Glutamatergic neuron (in vitro differentiated cells): ENCODE measurements at regions not wholly inside any gene's neighbourhood (a gene's known extent, or its start where the extent isn't known, plus 50 kb on each side); places are given as distances from the start of the nearest gene placed in this dataset.

ENCODE experiments used
- DNase-seq: peaks from one replicate; pipeline ENCODE4 v3.0.0; 2022
- H3K27ac Mint-ChIP-seq: one replicate; pipeline ENCODE4 v1.8.0; 2020; ENCODE audit warnings: mild to moderate bottlenecking, mixed read lengths, inconsistent platforms; ENCODE audit not compliant: unreplicated experiment
- H3K27me3 Mint-ChIP-seq: one replicate; pipeline ENCODE4 v1.8.0; 2020; ENCODE audit warnings: mild to moderate bottlenecking, moderate library complexity, mixed read lengths, inconsistent platforms; ENCODE audit not compliant: unreplicated experiment
- H3K36me3 Mint-ChIP-seq: one replicate; pipeline ENCODE4 v1.8.0; 2020; ENCODE audit warnings: mild to moderate bottlenecking, mixed read lengths, inconsistent platforms; ENCODE audit not compliant: unreplicated experiment
- H3K4me1 Mint-ChIP-seq: one replicate; pipeline ENCODE4 v1.8.0; 2020; ENCODE audit warnings: mild to moderate bottlenecking, low read depth, mixed read lengths, inconsistent platforms; ENCODE audit not compliant: unreplicated experiment
- H3K4me3 Mint-ChIP-seq: one replicate; pipeline ENCODE4 v1.8.0; 2020; ENCODE audit warnings: mild to moderate bottlenecking, mixed read lengths, inconsistent platforms; ENCODE audit not compliant: unreplicated experiment
- H3K9me3 Mint-ChIP-seq: one replicate; pipeline ENCODE4 v1.8.0; 2020; ENCODE audit warnings: mild to moderate bottlenecking, moderate library complexity, mixed read lengths, inconsistent platforms; ENCODE audit not compliant: unreplicated experiment
- CTCF ChIP-seq: fragments of 200-600 bp; sonication (generic); IDR thresholded peaks from one replicate; pipeline ENCODE4 v1.5.0; 2021; ENCODE audit not compliant: partially characterized antibody, unreplicated experiment

GRCh38 chr12:93186131-93186530, 191.6 kb upstream of the NUDT4 start:
- TF ChIP-seq CTCF, result no peak
- Mint-ChIP-seq H3K4me1 (no peaks in the 10 kb centered on the region), H3K27ac (no peak overlapping the region), H3K36me3 (no peaks in the 10 kb centered on the region), H3K9me3 (no peaks in the 10 kb centered on the region), H3K4me3 (no peak overlapping the region), H3K27me3 (no peaks in the 10 kb centered on the region)
- DNase-seq, result no peak

GRCh38 chr12:93186621-93187020, 191.1 kb upstream of the NUDT4 start:
- no peak for TF ChIP-seq CTCF
- Mint-ChIP-seq H3K9me3 (no peaks in the 10 kb centered on the region), H3K4me3 (no peak overlapping the region), H3K4me1 (no peaks in the 10 kb centered on the region), H3K27ac (no peak overlapping the region), H3K27me3 (no peaks in the 10 kb centered on the region), H3K36me3 (no peaks in the 10 kb centered on the region)
- no peak for DNase-seq

GRCh38 chr12:93191423-93191822, 186.3 kb upstream of the NUDT4 start:
- no peak for TF ChIP-seq CTCF
- no peaks in the 10 kb centered on the region for H3K36me3 Mint-ChIP-seq
- H3K27ac Mint-ChIP-seq, result no peak overlapping the region
- H3K4me3 Mint-ChIP-seq, result no peak overlapping the region
- H3K4me1 Mint-ChIP-seq, result no peaks in the 10 kb centered on the region
- H3K9me3 Mint-ChIP-seq, result no peaks in the 10 kb centered on the region
- DNase-seq, result no peak
- no peaks in the 10 kb centered on the region for H3K27me3 Mint-ChIP-seq

- Mint-ChIP-seq H3K4me1 (no peaks in the 10 kb centered on the region), H3K27ac (no peak overlapping the region), H3K9me3 (no peaks in the 10 kb centered on the region), H3K27me3 (no peaks in the 10 kb centered on the region), H3K36me3 (no peaks in the 10 kb centered on the region), H3K4me3 (no peak overlapping the region)
- no peak for DNase-seq
- TF ChIP-seq CTCF, result no peak
Measured at GRCh38 chr12:93191956-93192355, 185.8 kb upstream of the NUDT4 start.

GRCh38 chr12:93192878-93193277, 184.8 kb upstream of the NUDT4 start:
- Mint-ChIP-seq H3K27ac (no peak overlapping the region), H3K4me3 (no peak overlapping the region), H3K27me3 (no peaks in the 10 kb centered on the region), H3K9me3 (no peaks in the 10 kb centered on the region), H3K4me1 (no peaks in the 10 kb centered on the region), H3K36me3 (no peaks in the 10 kb centered on the region)
- DNase-seq, result no peak
- no peak for TF ChIP-seq CTCF
